ENCODE measurements at regions not wholly inside any gene's neighbourhood (a gene's known extent, or its start where the extent isn't known, plus 50 kb on each side); places are given as distances from the start of the nearest gene placed in this dataset.

DNA sequence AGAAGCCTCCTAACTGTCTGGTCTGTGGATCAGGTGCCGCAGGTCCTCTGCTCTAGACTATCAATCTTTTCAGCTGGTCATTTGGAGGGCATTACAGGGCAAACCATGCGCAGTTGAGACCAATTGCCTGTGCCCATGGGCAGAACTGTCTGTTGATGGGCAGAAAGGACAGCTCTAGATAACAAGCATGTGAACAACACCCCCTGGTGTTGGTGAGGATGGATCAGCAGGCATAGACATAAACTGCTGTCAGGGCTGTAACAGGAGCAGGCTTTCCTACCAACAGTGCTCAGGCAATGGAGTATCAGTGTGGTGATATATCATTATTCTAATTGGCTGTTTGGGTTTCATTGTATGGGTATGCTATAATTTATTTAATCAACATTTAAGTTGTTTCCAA lies 104.7 kb upstream of the KL start:
- no peak overlapping the region for H3K4me3 ChIP-seq (ENCODE audit: low read length)
- Mint-ChIP-seq H3K9me3 (no peaks in the 10 kb centered on the region), H3K27me3 (peaks cover 12% of the 10 kb centered on the region), H3K36me3 (ENCODE audit: low read depth) (no peaks in the 10 kb centered on the region), H3K4me1 (ENCODE audit: low read depth) (no peaks in the 10 kb centered on the region), H3K4me3 (no peak overlapping the region), H3K27ac (no peak overlapping the region)
- TF ChIP-seq, protein P1, sequence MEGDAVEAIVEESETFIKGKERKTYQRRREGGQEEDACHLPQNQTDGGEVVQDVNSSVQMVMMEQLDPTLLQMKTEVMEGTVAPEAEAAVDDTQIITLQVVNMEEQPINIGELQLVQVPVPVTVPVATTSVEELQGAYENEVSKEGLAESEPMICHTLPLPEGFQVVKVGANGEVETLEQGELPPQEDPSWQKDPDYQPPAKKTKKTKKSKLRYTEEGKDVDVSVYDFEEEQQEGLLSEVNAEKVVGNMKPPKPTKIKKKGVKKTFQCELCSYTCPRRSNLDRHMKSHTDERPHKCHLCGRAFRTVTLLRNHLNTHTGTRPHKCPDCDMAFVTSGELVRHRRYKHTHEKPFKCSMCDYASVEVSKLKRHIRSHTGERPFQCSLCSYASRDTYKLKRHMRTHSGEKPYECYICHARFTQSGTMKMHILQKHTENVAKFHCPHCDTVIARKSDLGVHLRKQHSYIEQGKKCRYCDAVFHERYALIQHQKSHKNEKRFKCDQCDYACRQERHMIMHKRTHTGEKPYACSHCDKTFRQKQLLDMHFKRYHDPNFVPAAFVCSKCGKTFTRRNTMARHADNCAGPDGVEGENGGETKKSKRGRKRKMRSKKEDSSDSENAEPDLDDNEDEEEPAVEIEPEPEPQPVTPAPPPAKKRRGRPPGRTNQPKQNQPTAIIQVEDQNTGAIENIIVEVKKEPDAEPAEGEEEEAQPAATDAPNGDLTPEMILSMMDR (IDR thresholded peaks at IDR 0.05) = no peak
- H3K27ac ChIP-seq (ENCODE audit: low read depth in 1 of 2, low read length in 2 of 2) = no peak overlapping the region
- H3K9me3 ChIP-seq (ENCODE audit: control insufficient read depth in 1 of 2, insufficient read depth in 1 of 2, low read length in 2 of 2) = peaks cover 0 to 1% of the 10 kb centered on the region in 2 experiments
- ATAC-seq (ENCODE audit: poor library complexity) = no peak
- POLR2A ChIA-PET = no interaction called here
- intact Hi-C loops (cut with DNase I, micrococcal nuclease) = no loop called here
- CTCF ChIA-PET = no interaction called here
- no peaks in the 10 kb centered on the region for H3K4me1 ChIP-seq (ENCODE audit: insufficient read depth, low read length)
- H3K27me3 ChIP-seq (ENCODE audit: control insufficient read depth in 1 of 2, insufficient read depth in 2 of 2, low read length in 2 of 2) = no peaks in the 10 kb centered on the region
- no peaks in the 10 kb centered on the region for H3K36me3 ChIP-seq (ENCODE audit: insufficient read depth, low read length)
- peak in 4 of 14 experiments; percentile 6 to 29 (median 27) for DNase-seq

DNA sequence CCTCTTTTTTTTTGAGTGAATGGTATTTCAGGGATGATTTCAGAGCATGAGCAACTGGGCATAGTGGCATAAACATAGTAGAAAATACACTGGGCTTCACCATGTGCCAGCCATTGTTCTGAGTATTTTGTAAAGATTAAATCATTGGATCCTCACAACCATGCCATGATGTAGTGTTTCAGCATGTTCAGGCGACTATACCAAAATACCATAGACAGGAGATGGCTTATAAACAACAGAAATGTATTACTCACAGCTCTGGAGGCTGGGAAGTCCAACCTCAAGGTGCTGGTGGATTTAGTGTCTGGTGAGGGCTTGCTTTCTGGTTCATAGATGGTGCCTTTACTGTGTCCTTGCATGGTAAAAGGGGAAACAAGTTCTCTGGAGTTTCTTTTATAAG lies 101.5 kb upstream of the KL start:
- ATAC-seq (ENCODE audit: poor library complexity) = no peak
- CTCF ChIA-PET = interaction anchor here (0.6 kb wide), 1 partner anchor 250 kb away, joined by 3 read pairs; no protein-coding TSS in a partner anchor
- no peaks in the 10 kb centered on the region for H3K4me1 Mint-ChIP-seq (ENCODE audit: low read depth)

DNA sequence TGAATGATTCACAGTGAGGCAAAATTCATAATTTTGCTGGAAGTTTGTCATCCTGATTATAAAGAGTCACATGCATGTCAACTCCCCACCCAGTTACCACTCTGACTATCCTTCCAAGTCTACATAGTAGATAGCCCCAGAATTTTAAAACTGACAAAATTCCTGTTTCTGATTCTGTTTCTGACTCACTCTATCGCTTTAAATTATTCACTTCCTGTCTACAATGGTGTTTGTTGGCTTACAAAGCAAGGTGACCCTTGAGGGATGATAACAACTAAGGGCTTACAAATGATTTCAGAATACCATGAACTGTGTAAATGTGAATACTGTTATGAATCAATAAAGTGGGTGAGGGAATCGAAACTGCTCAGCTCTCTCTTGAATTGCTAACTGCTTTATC lies 98.7 kb upstream of the KL start:
- CTCF ChIA-PET = no interaction called here
- intact Hi-C loops (cut with DNase I, micrococcal nuclease) = no loop called here

More for the DNA sequence above, 101.5 kb upstream of the KL start:
- intact Hi-C loops (cut with DNase I, micrococcal nuclease) = no loop called here
- Histone ChIP-seq H3K4me3 (ENCODE audit: low read length) (no peak overlapping the region), H3K4me1 (ENCODE audit: insufficient read depth, low read length) (no peaks in the 10 kb centered on the region), H3K36me3 (ENCODE audit: insufficient read depth, low read length) (no peaks in the 10 kb centered on the region), H3K27me3 (ENCODE audit: control insufficient read depth in 1 of 2, insufficient read depth in 2 of 2, low read length in 2 of 2) (no peaks in the 10 kb centered on the region), H3K27ac (ENCODE audit: low read depth in 1 of 2, low read length in 2 of 2) (no peak overlapping the region), H3K9me3 (ENCODE audit: control insufficient read depth in 1 of 2, insufficient read depth in 1 of 2, low read length in 2 of 2) (peaks cover 0 to 4% of the 10 kb centered on the region in 2 experiments)
- POLR2A ChIA-PET = no interaction called here
- H3K27ac Mint-ChIP-seq = no peak overlapping the region
- DNase-seq = no peak
- H3K27me3 Mint-ChIP-seq = peaks cover 12% of the 10 kb centered on the region
- TF ChIP-seq, protein P1 (IDR thresholded peaks at IDR 0.05) = no peak
- H3K36me3 Mint-ChIP-seq (ENCODE audit: low read depth) = no peaks in the 10 kb centered on the region
- peaks cover 8% of the 10 kb centered on the region for H3K9me3 Mint-ChIP-seq
- no peak overlapping the region for H3K4me3 Mint-ChIP-seq

More for the DNA sequence above, 98.7 kb upstream of the KL start:
- Histone ChIP-seq H3K27ac (ENCODE audit: low read depth in 1 of 2, low read length in 2 of 2) (no peak overlapping the region), H3K36me3 (ENCODE audit: insufficient read depth, low read length) (no peaks in the 10 kb centered on the region), H3K4me1 (ENCODE audit: insufficient read depth, low read length) (no peaks in the 10 kb centered on the region), H3K27me3 (ENCODE audit: control insufficient read depth in 1 of 2, insufficient read depth in 2 of 2, low read length in 2 of 2) (no peaks in the 10 kb centered on the region), H3K9me3 (ENCODE audit: control insufficient read depth in 1 of 2, insufficient read depth in 1 of 2, low read length in 2 of 2) (peaks cover 0 to 4% of the 10 kb centered on the region in 2 experiments), H3K4me3 (ENCODE audit: low read length) (no peak overlapping the region)
- POLR2A ChIA-PET = no interaction called here
- peaks cover 8% of the 10 kb centered on the region for H3K9me3 Mint-ChIP-seq
- ATAC-seq (ENCODE audit: poor library complexity) (no peak), DNase-seq (no peak)
- TF ChIP-seq, protein P1 (IDR thresholded peaks at IDR 0.05) = no peak
- no peaks in the 10 kb centered on the region for H3K4me1 Mint-ChIP-seq (ENCODE audit: low read depth)
- no peak overlapping the region for H3K27ac Mint-ChIP-seq
- H3K36me3 Mint-ChIP-seq (ENCODE audit: low read depth) = no peaks in the 10 kb centered on the region
- no peak overlapping the region for H3K4me3 Mint-ChIP-seq
- peaks cover 12% of the 10 kb centered on the region for H3K27me3 Mint-ChIP-seq

Measured in CD4-positive, alpha-beta T cell (primary cell).